ENCODE measurements at regions not wholly inside any gene's neighbourhood (a gene's known extent, or its start where the extent isn't known, plus 50 kb on each side); places are given as distances from the start of the nearest gene placed in this dataset.

- DNase-seq (ENCODE audit: low read depth, low spot score): no peak
- H3K36me3 ChIP-seq (ENCODE audit: insufficient read depth, insufficient read length, low read length): no peaks in the 10 kb centered on the region
- TF ChIP-seq YY1 (IDR thresholded peaks at IDR 0.05; ENCODE audit: insufficient read depth, insufficient read length): no peak
- no peak for TF ChIP-seq ZNF274 (IDR thresholded peaks at IDR 0.05; ENCODE audit: low read depth, low read length)
- no peak for TF ChIP-seq SUZ12 (IDR thresholded peaks at IDR 0.05; ENCODE audit: extremely low read depth, insufficient read depth, insufficient read length)
- H3K4me3 ChIP-seq (ENCODE audit: insufficient read length, low read depth): no peak overlapping the region
- no peaks in the 10 kb centered on the region for H3K27me3 ChIP-seq (ENCODE audit: insufficient read depth, insufficient read length)
- no peak overlapping the region for H3K9ac ChIP-seq (ENCODE audit: insufficient read length, low read depth)
- peaks cover 4% of the 10 kb centered on the region for H3K4me1 ChIP-seq (ENCODE audit: insufficient read depth, insufficient read length)
- H3K9me3 ChIP-seq (ENCODE audit: insufficient read depth, low read length): peaks cover 16% of the 10 kb centered on the region
These were observed 82.7 kb upstream of the NXT1 start for GRCh38 chr20:23267909-23268308.

- Histone ChIP-seq H3K4me3 (ENCODE audit: insufficient read length, low read depth) (no peak overlapping the region), H3K9me3 (ENCODE audit: insufficient read depth, low read length) (peaks cover 16% of the 10 kb centered on the region), H3K9ac (ENCODE audit: insufficient read length, low read depth) (no peak overlapping the region), H3K36me3 (ENCODE audit: insufficient read depth, insufficient read length, low read length) (no peaks in the 10 kb centered on the region), H3K4me1 (ENCODE audit: insufficient read depth, insufficient read length) (peaks cover 4% of the 10 kb centered on the region), H3K27me3 (ENCODE audit: insufficient read depth, insufficient read length) (no peaks in the 10 kb centered on the region)
- DNase-seq (ENCODE audit: low read depth, low spot score): no peak
- TF ChIP-seq ZNF274 (IDR thresholded peaks at IDR 0.05; ENCODE audit: low read depth, low read length) (no peak), YY1 (IDR thresholded peaks at IDR 0.05; ENCODE audit: insufficient read depth, insufficient read length) (no peak), SUZ12 (IDR thresholded peaks at IDR 0.05; ENCODE audit: extremely low read depth, insufficient read depth, insufficient read length) (no peak)
These were observed 83.8 kb upstream of the NXT1 start for GRCh38 chr20:23266530-23267398.

GRCh38 chr20:23265226-23265625 lies 85.4 kb upstream of the NXT1 start:
- Histone ChIP-seq H3K27me3 (ENCODE audit: insufficient read depth, insufficient read length) (no peaks in the 10 kb centered on the region), H3K4me3 (ENCODE audit: insufficient read length, low read depth) (no peak overlapping the region), H3K9me3 (ENCODE audit: insufficient read depth, low read length) (peaks cover 16% of the 10 kb centered on the region), H3K4me1 (ENCODE audit: insufficient read depth, insufficient read length) (no peaks in the 10 kb centered on the region), H3K36me3 (ENCODE audit: insufficient read depth, insufficient read length, low read length) (no peaks in the 10 kb centered on the region), H3K9ac (ENCODE audit: insufficient read length, low read depth) (no peak overlapping the region)
- no peak for DNase-seq (ENCODE audit: low read depth, low spot score)
- TF ChIP-seq SUZ12 (IDR thresholded peaks at IDR 0.05; ENCODE audit: extremely low read depth, insufficient read depth, insufficient read length) (no peak), YY1 (IDR thresholded peaks at IDR 0.05; ENCODE audit: insufficient read depth, insufficient read length) (no peak), ZNF274 (IDR thresholded peaks at IDR 0.05; ENCODE audit: low read depth, low read length) (no peak)

GRCh38 chr20:23264545-23264944 lies 86.0 kb upstream of the NXT1 start:
- DNase-seq (ENCODE audit: low read depth, low spot score): no peak

GRCh38 chr20:23260181-23260840 lies 90.3 kb upstream of the NXT1 start:
- Histone ChIP-seq H3K9me3 (ENCODE audit: insufficient read depth, low read length) (no peaks in the 10 kb centered on the region; the same call in 1 of the 2 replicates), H3K4me1 (ENCODE audit: insufficient read depth, insufficient read length) (no peaks in the 10 kb centered on the region), H3K9ac (ENCODE audit: insufficient read length, low read depth) (no peak overlapping the region), H3K4me3 (ENCODE audit: insufficient read length, low read depth) (no peak overlapping the region), H3K36me3 (ENCODE audit: insufficient read depth, insufficient read length, low read length) (no peaks in the 10 kb centered on the region), H3K27me3 (ENCODE audit: insufficient read depth, insufficient read length) (no peaks in the 10 kb centered on the region)
- no peak for DNase-seq (ENCODE audit: low read depth, low spot score)
- TF ChIP-seq ZNF274 (IDR thresholded peaks at IDR 0.05; ENCODE audit: low read depth, low read length) (no peak), SUZ12 (IDR thresholded peaks at IDR 0.05; ENCODE audit: extremely low read depth, insufficient read depth, insufficient read length) (no peak), YY1 (IDR thresholded peaks at IDR 0.05; ENCODE audit: insufficient read depth, insufficient read length) (no peak)

More at GRCh38 chr20:23264545-23264944, 86.0 kb upstream of the NXT1 start:
- Histone ChIP-seq H3K9ac (ENCODE audit: insufficient read length, low read depth) (no peak overlapping the region), H3K4me1 (ENCODE audit: insufficient read depth, insufficient read length) (no peaks in the 10 kb centered on the region), H3K4me3 (ENCODE audit: insufficient read length, low read depth) (no peak overlapping the region), H3K27me3 (ENCODE audit: insufficient read depth, insufficient read length) (no peaks in the 10 kb centered on the region), H3K9me3 (ENCODE audit: insufficient read depth, low read length) (peaks cover 16% of the 10 kb centered on the region), H3K36me3 (ENCODE audit: insufficient read depth, insufficient read length, low read length) (no peaks in the 10 kb centered on the region)
- TF ChIP-seq YY1 (IDR thresholded peaks at IDR 0.05; ENCODE audit: insufficient read depth, insufficient read length) (no peak), SUZ12 (IDR thresholded peaks at IDR 0.05; ENCODE audit: extremely low read depth, insufficient read depth, insufficient read length) (no peak), ZNF274 (IDR thresholded peaks at IDR 0.05; ENCODE audit: low read depth, low read length) (no peak)

GRCh38 chr20:23258747-23259121 lies 91.9 kb upstream of the NXT1 start:
- Histone ChIP-seq H3K27me3 (ENCODE audit: insufficient read depth, insufficient read length) (no peaks in the 10 kb centered on the region), H3K36me3 (ENCODE audit: insufficient read depth, insufficient read length, low read length) (no peaks in the 10 kb centered on the region), H3K4me3 (ENCODE audit: insufficient read length, low read depth) (no peak overlapping the region), H3K9me3 (ENCODE audit: insufficient read depth, low read length) (no peaks in the 10 kb centered on the region; the same call in 1 of the 2 replicates), H3K9ac (ENCODE audit: insufficient read length, low read depth) (no peak overlapping the region), H3K4me1 (ENCODE audit: insufficient read depth, insufficient read length) (no peaks in the 10 kb centered on the region)
- no peak for DNase-seq (ENCODE audit: low read depth, low spot score)
- TF ChIP-seq YY1 (IDR thresholded peaks at IDR 0.05; ENCODE audit: insufficient read depth, insufficient read length) (no peak), ZNF274 (IDR thresholded peaks at IDR 0.05; ENCODE audit: low read depth, low read length) (no peak), SUZ12 (IDR thresholded peaks at IDR 0.05; ENCODE audit: extremely low read depth, insufficient read depth, insufficient read length) (no peak)
